Calu3 (cell line): ENCODE measurements at regions not wholly inside any gene's neighbourhood (a gene's known extent, or its start where the extent isn't known, plus 50 kb on each side); places are given as distances from the start of the nearest gene placed in this dataset.

Experiments
- BruUV-seq: library from RNA; stranded (reverse); fragments of 400-500 nt; replicated peaks from 2 replicates; lab custom pipeline; 2021; lab: Mats Ljungman, UMichigan
- CTCF ChIA-PET: fragments of 300-600 bp; sonication (Branson Sonifier 250); formaldehyde crosslinking; loops from one replicate; lab custom pipeline; 2022; ENCODE audit warnings: antibody characterized with exemption; lab: Charles Lee
- DNase-seq: peaks from one replicate; pipeline ENCODE4 v3.0.0; 2022
- H3K27ac Mint-ChIP-seq: one replicate; pipeline ENCODE4 v1.8.0; 2022; ENCODE audit warnings: mixed read lengths; ENCODE audit not compliant: unreplicated experiment
- H3K27me3 Mint-ChIP-seq: one replicate; pipeline ENCODE4 v1.8.0; 2022; ENCODE audit warnings: mixed read lengths; ENCODE audit not compliant: unreplicated experiment
- H3K36me3 Mint-ChIP-seq: one replicate; pipeline ENCODE4 v1.8.0; 2022; ENCODE audit warnings: mild to moderate bottlenecking, moderate library complexity, mixed read lengths; ENCODE audit not compliant: insufficient read depth, unreplicated experiment
- H3K4me1 Mint-ChIP-seq: one replicate; pipeline ENCODE4 v1.8.0; 2022; ENCODE audit warnings: mild to moderate bottlenecking, low read depth, mixed read lengths; ENCODE audit not compliant: unreplicated experiment
- H3K4me3 Mint-ChIP-seq: one replicate; pipeline ENCODE4 v1.8.0; 2022; ENCODE audit warnings: mild to moderate bottlenecking, low read depth, moderate library complexity, mixed read lengths; ENCODE audit not compliant: unreplicated experiment
- H3K9me3 Mint-ChIP-seq: one replicate; pipeline ENCODE4 v1.8.0; 2022; ENCODE audit warnings: low read depth, mixed read lengths; ENCODE audit not compliant: unreplicated experiment
- CTCF ChIP-seq: fragments of 200-600 bp; IDR thresholded peaks from one replicate; pipeline ENCODE4 v1.8.0; 2022; ENCODE audit warnings: antibody characterized with exemption; ENCODE audit not compliant: unreplicated experiment
- intact Hi-C: fragments of 100-400 bp; cut with micrococcal nuclease; formaldehyde crosslinking; loops from one replicate; pipeline ENCODE4 v1.10.0; 2022; ENCODE audit not compliant: unreplicated experiment

- Mint-ChIP-seq H3K9me3 (no peaks in the 10 kb centered on the region), H3K4me3 (no peak overlapping the region), H3K36me3 (no peaks in the 10 kb centered on the region), H3K4me1 (no peaks in the 10 kb centered on the region), H3K27me3 (no peaks in the 10 kb centered on the region), H3K27ac (no peak overlapping the region)
- intact Hi-C loops, result no loop called here
- BruUV-seq, result no TSS peak
- TF ChIP-seq CTCF, result no peak
- no peak for DNase-seq
- CTCF ChIA-PET, result no interaction called here
These were observed 82.3 kb downstream of the MACIR start for GRCh38 chr5:103340717-103341388.

GRCh38 chr5:103340132-103340531 lies 81.6 kb downstream of the MACIR start:
- H3K27me3 Mint-ChIP-seq, result no peaks in the 10 kb centered on the region
- H3K9me3 Mint-ChIP-seq, result no peaks in the 10 kb centered on the region
- H3K36me3 Mint-ChIP-seq, result no peaks in the 10 kb centered on the region
- BruUV-seq, result no TSS peak
- CTCF ChIA-PET, result no interaction called here
- no peak for DNase-seq
- no peaks in the 10 kb centered on the region for H3K4me1 Mint-ChIP-seq
- H3K27ac Mint-ChIP-seq, result no peak overlapping the region
- intact Hi-C loops, result no loop called here
- H3K4me3 Mint-ChIP-seq, result no peak overlapping the region
- no peak for TF ChIP-seq CTCF

GRCh38 chr5:103336941-103337340 lies 78.4 kb downstream of the MACIR start:
- no TSS peak for BruUV-seq
- no peak for DNase-seq
- no peak overlapping the region for H3K27ac Mint-ChIP-seq
- CTCF ChIA-PET, result no interaction called here
- no peaks in the 10 kb centered on the region for H3K27me3 Mint-ChIP-seq
- intact Hi-C loops, result no loop called here
- no peaks in the 10 kb centered on the region for H3K9me3 Mint-ChIP-seq
- no peak for TF ChIP-seq CTCF
- H3K36me3 Mint-ChIP-seq, result no peaks in the 10 kb centered on the region
- H3K4me3 Mint-ChIP-seq, result no peak overlapping the region
- H3K4me1 Mint-ChIP-seq, result no peaks in the 10 kb centered on the region

GRCh38 chr5:103333376-103333775 lies 74.8 kb downstream of the MACIR start:
- no peak for TF ChIP-seq CTCF
- Mint-ChIP-seq H3K4me1 (no peaks in the 10 kb centered on the region), H3K27ac (no peak overlapping the region), H3K4me3 (no peak overlapping the region), H3K27me3 (no peaks in the 10 kb centered on the region), H3K9me3 (no peaks in the 10 kb centered on the region), H3K36me3 (no peaks in the 10 kb centered on the region)
- intact Hi-C loops, result no loop called here
- no peak for DNase-seq
- no TSS peak for BruUV-seq
- CTCF ChIA-PET, result no interaction called here
